ENCODE measurements at regions not wholly inside any gene's neighbourhood (a gene's known extent, or its start where the extent isn't known, plus 50 kb on each side); places are given as distances from the start of the nearest gene placed in this dataset.
"Not testable (repeated sequence)": the region's sequence is repeated elsewhere in the genome, so short reads cannot be mapped to it uniquely, and the experiment has no call there.

DNA sequence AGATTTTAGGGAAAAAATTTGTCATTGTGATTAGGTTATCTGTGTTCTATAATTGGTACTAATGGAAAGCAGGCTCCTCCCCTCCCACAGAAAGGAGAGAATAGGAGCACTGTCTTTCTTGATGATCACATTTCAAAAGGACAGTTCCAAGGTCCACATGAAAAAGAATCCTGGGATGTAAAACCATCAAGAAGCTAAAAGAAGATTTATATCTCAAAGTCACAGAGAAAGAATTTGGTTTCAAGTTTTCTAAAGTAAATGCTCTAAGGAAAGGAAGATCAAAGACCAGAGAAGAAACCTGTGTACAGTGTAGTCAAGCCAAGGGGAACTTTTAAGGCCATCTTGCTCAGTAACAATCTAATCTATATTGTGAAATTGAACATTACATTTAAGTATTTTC, 652.7 kb upstream of the HS3ST5 start:
- in situ Hi-C loops (cut with HindIII; ENCODE audit: low sequenced_read_pairs) = no loop called here

DNA sequence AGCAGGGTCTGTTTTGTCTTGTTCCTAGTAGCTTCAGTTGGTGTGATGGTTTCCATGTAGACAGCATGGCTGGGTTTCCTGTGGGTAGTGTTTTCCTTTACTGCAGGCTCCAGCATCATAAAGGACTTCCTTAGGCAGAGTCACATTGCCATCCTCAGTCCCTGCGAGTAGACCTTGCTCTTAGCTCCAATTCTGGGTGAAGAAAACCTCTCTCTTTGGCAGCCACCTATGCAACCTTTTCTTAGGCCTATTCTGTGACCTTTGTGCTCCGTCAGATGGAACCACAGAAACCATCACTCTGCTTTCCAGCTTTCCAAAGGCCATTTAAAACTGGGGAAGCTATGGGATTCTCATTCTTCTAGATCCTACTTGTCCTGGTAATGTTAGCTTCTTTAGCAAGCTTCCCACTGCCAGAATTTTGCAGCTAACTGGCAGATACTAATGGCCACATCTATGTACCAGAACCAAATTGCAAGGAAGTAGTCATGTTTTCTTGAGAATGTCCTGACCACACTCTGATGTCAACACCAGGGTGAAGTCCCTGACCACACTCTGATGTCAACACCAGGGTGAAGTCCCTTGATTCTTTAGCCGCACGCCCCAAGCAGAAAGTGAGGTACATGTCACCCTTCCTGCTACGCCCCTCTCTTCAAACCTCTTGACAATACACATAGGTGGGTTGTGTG, 646.6 kb upstream of the HS3ST5 start:
- in situ Hi-C loops (cut with HindIII; ENCODE audit: low sequenced_read_pairs) = no loop called here

DNA sequence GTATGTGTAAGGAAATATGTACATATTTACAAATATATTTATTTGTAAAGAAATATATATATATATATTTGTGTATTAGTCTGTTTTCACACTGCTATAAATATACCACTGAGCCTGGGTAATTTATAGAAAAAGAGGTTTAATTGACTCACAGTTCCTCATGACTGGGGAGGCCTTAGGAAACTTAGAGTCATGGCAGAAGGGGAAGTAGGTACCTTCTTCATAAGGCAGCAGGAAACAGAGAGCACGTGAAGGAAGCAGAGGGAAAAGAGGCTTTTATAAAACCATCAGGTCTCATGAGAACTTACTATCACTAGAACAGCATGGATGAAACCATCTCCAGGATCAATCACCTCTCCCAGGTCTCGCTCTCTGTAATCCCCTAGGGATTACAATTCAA, 644.5 kb upstream of the HS3ST5 start:
- in situ Hi-C loops (cut with HindIII; ENCODE audit: low sequenced_read_pairs) = no loop called here

DNA sequence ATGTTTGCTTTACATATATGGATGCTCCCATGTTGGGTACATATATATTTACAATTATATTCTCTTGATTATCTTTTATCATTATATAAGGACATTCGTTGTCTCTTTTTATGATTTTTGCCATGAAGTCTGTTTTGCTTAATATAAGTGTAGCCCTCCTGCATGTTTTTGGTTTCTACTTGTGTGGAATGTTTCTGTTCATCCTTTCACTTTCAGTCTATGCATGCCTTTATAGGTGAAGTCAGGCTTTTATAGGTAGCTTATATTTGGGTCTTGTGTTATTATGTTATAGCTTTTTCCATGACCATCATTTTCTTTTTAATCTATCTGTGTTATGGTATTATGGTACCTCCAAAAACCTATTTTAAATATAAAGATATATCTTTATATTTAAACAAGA, 612.5 kb upstream of the HS3ST5 start:
- in situ Hi-C loops (cut with HindIII; ENCODE audit: low sequenced_read_pairs) = no loop called here

DNA sequence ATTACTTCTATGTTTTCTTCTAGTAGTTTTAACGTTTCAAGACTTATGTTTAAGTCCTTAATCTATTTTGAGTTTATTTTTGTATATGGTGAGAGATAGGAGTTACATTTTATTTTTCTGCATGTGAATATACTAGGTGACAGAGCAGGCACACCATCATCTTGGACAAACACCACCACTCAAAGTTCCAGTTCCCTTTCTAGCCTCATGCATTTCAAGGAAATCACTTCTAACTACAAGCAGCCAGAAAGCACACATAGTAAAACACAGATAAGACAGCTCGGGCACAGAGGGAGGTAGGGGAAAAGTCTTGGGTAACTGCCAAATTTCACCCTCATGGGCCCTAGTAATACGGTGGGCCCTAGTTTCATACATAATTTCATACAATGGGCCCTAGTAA, 609.4 kb upstream of the HS3ST5 start:
- in situ Hi-C loops (cut with HindIII; ENCODE audit: low sequenced_read_pairs) = no loop called here

DNA sequence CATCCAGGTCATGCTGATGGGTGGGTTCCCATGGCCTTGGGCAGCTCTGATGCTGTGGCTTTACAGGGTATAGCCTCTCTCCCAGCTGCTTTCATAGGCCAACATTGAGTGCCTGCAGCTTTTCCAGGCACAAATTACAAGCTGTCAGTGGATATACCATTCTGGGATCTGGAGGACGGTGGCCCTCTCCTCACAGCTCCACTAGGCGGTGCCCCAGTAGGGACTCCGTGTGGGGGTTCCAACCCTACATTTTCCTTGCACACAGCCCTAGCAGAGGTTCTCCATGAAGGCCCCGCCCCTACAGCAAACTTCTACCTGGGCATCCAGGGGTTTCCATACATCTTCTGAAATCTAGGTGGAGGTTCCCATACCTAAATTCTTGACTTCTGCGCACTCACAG, 602.6 kb upstream of the HS3ST5 start:
- in situ Hi-C loops (cut with HindIII; ENCODE audit: low sequenced_read_pairs) = no loop called here

DNA sequence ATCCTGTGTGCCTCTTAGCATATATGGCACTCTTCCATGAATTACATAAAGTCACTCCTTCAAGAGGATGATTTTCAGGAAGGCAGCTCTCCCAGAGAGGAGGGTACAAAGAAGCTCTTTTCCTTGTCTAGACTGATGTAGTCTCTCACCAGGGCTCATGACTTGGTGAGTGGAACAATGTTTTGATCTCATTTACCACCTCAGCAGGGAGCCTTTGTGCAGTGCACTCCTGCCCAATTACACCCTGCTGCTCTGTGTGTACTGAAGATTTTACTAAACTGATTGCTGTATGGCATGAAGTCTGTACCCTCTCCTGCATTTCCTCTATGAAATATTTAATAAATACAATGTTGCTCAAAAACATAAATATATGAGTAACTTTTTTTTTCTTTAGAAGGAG, 598.3 kb upstream of the HS3ST5 start:
- in situ Hi-C loops (cut with HindIII; ENCODE audit: low sequenced_read_pairs) = no loop called here

DNA sequence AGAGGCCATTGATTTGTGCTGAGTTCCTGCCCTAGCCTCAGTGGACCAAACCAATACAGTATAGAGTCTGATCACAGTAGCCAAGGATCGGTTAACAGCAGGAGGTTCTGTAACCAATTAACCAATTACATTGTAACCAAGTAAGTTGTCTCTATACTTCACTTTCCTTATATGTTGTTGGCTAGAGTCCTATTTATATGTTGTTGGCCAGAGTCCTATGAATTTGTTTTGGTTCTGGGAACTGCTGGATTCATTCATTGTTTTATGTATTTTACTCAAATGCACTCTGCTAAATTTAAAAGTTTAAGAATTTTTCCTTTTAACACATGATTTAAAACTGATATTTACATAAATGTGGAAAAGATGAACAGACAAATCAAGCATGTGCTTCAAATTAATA, 597.4 kb upstream of the HS3ST5 start:
- in situ Hi-C loops (cut with HindIII; ENCODE audit: low sequenced_read_pairs) = no loop called here

DNA sequence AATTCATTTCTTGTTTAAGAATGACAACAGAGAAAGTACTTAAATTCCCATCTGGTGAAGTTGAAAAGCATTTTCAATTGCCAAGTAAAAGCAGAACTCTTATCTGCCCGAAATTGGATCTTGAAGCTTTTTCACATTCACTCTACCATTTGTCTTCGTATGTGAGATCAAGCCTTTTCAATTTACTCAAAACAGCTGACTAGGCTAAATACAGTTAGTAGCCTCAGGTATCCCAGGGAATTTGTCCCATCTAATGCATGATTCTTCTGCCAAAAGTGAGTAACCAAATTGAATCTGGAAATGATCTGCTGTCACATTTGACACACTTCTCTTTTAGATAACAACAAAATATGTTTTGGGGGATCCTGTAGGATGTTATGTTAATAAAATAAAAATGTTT, 596.8 kb upstream of the HS3ST5 start:
- in situ Hi-C loops (cut with HindIII; ENCODE audit: low sequenced_read_pairs) = no loop called here

DNA sequence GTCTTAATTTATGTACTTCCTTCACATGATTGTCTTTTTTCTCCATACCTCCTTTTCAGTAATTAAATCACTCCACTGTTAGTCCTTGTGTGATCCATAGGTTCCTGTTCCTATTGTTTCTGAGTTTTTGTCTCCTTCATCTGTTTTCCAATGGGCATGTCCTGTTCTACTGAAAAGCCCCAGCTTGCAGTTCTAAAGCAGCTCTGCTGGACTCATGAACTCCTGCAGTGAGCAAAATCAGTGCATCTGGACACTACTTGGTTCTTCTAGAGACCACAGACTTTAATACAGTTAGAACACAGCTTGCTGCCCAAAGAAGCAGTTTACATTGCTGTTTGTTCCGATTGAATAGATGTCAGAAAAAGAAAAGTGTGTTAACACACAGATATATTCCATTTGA, 593.3 kb upstream of the HS3ST5 start:
- in situ Hi-C loops (cut with HindIII; ENCODE audit: low sequenced_read_pairs) = no loop called here

DNA sequence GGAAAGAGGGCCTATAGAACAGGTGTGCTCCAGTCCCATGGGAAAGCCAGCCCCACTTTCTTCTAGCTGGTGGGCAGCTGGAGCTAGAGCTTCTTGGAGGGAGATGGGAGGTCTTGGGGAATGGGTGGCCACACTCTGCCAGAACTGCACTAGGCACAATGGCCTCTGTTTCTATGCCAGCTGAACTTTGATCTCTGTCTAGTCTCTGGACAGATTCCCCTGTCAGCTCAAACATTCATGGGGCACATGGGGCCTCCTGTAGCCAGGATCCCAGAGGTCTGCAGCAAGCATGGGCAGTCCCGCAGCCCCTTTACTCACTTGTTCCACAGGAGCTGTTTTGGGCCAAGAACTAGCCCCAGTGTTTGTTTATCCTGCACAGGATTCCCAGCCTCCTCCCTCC, 591.3 kb upstream of the HS3ST5 start:
- in situ Hi-C loops (cut with HindIII; ENCODE audit: low sequenced_read_pairs) = no loop called here

DNA sequence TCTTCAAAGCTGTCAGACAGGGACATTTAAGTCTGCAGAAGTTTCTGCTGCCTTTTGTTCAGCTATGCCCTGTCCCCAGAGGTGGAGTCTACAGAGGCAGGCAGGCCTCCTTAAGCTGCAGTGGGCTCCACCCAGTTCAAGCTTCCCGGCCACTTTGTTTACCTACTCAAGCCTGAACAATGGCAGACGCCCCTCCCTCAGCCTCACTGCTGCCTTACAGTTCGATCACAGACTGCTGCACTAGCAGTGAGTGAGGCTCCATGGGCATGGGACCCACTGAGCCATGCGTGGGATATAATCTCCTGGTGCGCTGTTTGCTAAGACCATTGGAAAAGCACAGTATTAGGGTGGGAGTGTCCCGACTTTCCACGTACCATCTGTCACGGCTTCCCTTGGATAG, 585.9 kb upstream of the HS3ST5 start:
- in situ Hi-C loops (cut with HindIII; ENCODE audit: low sequenced_read_pairs) = not testable (repeated sequence)

DNA sequence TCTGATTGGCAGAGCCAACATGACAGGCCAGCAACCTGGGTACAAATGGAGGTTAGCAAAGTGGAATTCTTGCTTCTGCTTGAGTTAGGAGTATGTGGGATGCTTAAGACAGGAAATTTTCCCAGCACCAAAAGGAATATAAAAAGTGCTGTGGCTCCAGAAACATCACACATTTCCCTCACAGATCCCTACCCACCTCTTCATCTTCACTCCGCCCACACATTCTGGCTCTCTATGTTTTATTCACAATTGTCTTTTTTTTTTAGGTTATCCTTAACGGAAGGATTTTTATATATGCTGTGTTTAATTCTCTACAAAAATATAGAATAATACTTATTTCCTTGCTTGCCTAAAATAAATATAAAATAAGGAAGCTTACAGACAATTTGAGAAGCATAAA, 563.3 kb upstream of the HS3ST5 start:
- in situ Hi-C loops (cut with HindIII; ENCODE audit: low sequenced_read_pairs) = no loop called here

DNA sequence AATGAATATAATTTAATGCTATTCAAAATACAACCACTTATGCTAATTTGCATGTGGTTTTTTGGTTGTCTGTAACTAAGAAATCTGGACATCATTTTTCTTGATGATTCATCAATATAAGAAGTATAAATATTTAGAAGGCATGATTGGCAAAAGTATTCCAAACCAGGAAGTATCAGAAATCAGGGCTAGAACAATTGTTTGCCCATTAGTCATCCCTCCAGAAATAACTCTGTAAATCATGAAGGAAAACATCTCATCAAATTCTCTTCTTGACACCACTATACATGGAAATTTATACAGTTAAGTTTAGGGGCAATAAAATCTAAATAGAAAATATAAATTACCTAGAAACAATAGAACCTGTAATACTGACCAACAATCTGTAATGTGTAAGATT, 554.7 kb upstream of the HS3ST5 start:
- in situ Hi-C loops (cut with HindIII; ENCODE audit: low sequenced_read_pairs) = no loop called here

DNA sequence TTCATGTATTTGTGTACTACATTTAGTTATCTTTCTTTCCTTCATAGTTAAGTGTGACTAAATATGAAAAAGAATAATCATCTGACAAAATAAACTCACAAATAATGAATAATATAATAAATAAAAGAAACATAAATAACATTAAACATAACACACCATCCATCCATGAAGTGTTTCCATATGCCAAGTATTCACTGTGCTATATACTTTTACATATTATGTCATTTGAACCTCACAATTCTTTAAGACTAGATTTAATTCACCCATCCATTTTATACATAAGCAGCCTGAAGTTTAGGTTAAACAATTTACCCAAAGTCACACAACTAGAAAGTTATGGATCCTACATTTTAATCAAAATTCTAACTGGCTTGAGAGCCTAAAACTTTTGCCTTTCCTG, 549.4 kb upstream of the HS3ST5 start:
- in situ Hi-C loops (cut with HindIII; ENCODE audit: low sequenced_read_pairs) = no loop called here

DNA sequence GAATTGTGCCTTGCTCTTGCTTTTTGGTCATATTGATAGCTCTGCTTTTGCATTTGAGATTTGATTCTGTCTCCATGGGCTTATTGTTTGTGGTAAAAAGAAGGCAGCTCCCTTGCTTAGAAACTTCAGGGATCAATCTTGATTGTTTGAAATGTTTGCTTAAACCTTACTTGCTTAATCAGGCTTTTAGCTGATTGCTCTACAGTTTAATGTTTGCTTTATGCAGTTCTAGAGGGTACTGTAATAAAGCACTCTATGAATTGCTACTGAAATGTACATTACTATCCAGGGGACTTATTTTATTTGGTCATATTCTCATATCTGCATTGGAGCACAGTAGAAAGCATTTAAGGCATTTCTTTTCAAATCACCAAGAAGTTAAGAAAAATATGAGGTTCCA, 545.4 kb upstream of the HS3ST5 start:
- in situ Hi-C loops (cut with HindIII; ENCODE audit: low sequenced_read_pairs) = no loop called here

DNA sequence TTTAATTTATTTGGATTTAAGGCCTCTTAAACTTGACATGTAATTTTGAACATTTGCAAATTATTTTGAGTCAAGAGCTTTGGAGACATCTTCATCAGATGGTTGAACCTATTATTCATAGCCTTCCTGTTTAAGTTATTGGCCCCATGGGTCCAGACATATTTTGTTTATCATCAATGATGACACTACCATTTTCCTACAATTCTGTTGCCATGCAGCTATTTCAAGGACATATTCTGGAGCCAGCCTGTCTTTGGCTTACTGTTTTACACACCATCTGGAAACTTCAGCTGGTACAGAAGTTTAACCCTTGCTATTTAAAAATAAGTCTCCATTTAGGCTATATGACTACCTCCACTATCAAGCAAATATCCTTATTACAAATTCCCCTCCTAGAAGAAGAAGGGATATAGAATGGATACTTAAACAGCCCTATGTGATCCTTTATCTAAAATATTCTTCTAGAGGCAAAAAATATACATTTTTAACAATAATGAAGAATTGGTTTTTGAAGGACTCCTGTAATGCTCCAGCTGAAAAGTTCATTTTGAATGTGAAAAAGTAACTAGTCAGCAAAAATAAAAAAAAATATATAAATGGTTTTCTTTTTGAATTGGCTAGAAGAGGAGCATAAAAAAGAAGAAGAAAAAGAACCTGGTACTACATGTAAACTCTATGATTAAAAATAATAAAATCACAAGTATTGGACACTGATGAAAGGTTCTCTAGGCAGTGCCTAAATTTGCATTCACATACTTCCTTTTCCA, 544.0 kb upstream of the HS3ST5 start:
- in situ Hi-C loops (cut with HindIII; ENCODE audit: low sequenced_read_pairs) = no loop called here

DNA sequence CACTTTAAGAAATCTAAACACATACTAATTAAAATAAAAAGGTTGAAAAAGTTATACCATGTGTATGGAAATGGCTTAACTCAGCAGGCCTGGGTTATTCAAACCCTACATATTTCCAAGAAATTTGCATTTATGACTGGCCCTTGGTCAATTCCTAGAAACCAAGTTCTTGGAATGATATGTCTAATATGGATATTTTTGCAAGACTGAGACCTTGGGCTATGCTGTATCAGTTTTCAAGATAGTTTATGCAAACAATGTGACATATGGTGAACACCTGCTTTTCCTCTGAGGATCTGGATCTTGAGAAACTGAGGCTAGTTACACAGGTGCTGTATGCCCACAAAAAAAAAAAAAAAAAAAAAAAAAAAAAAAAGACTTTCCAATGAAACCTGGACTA, 536.9 kb upstream of the HS3ST5 start:
- in situ Hi-C loops (cut with HindIII; ENCODE audit: low sequenced_read_pairs) = no loop called here

DNA sequence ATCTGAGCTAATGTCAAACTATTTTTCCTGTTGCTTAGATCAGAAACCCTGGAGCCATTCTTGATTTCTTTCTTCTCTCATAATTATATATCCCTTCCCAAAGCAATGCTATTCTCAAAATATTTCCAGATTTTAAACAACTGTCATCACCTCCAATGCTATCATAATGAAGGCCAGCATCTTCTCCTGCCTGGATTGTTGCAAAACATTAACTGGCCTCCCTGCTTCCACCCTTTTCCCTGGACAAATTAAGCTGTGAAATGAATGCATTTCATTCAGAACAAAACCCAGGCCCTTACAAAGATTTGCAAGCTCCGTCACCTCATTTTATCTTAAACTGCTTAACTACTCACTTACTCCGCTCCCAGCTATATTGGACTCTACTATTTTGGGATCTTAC, 535.3 kb upstream of the HS3ST5 start:
- in situ Hi-C loops (cut with HindIII; ENCODE audit: low sequenced_read_pairs) = no loop called here

DNA sequence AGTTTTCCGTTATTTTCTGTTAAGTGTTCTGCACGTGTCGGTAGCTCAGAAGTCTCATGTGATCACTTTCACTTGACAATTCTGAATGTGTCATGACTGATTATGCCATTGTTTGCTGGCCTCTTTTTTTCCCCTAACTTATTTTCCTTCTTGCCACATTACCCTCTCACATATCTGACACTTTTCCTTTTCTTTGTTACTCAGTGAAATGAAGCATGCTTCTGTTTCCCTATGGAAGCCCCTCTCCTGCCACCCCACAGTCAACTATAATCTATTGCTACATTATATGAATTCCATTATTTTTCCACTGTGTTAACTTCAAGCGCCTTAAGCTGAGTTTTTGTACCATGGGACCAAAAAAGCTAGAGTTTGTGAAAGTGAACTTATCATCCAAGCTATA, 531.6 kb upstream of the HS3ST5 start:
- in situ Hi-C loops (cut with HindIII; ENCODE audit: low sequenced_read_pairs) = no loop called here

DNA sequence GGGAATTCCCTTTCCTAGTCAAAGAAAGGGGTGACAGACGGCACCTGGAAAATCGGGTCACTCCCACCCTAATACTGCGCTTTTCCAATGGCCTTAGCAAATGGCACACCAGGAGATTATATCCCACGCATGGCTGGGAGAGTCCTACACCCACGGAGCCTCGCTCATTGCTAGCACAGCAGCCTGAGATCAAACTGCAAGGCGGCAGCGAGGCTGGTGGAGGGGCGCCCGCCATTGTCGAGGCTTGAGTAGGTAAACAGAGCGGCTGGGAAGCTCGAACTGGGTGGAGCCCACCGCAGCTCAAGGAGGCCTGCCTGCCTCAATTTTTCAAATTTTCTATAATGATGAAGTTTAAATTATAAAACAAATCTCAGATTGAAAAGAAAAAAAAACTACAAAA, 522.7 kb upstream of the HS3ST5 start:
- in situ Hi-C loops (cut with HindIII; ENCODE audit: low sequenced_read_pairs) = not testable (repeated sequence)

DNA sequence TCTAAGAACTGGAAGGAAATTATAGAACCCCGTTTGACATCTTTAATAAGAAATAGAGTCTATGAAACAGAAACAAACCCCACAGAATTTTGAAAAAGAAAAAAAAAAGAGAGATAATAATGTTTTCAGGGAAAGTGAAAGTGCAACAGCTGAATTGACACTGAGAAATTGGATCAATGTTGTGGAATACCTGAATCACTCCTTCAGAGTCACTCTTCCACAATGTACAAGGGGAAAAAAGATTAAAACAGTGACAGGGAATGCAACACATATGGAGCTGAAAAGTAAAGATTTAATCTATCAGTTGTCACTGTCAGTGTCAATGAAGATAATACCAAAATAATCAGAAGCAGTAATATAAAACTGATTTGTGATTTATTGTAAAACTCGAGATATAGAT, 520.8 kb upstream of the HS3ST5 start:
- in situ Hi-C loops (cut with HindIII; ENCODE audit: low sequenced_read_pairs) = no loop called here

DNA sequence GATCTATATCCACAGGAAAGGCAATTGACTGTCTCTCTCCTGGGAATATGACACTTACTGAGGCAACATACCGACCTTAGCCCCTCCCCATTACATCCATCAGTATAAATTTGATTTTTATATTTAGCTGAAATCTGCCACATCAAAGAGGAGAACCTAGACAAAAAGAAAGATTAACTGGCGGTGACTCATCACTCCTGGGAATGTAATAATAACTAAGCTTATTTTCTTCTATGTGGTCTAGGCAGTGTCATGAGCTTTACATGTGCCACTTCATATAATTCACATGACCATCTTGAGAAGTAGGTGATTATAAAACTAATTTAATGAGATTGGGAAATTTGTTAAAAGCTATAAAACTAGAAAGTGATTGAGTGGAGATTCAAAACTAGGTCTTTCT, 520.0 kb upstream of the HS3ST5 start:
- in situ Hi-C loops (cut with HindIII; ENCODE audit: low sequenced_read_pairs) = no loop called here

Measured in DLD1 (cell line).